ENCODE measurements at regions not wholly inside any gene's neighbourhood (a gene's known extent, or its start where the extent isn't known, plus 50 kb on each side); places are given as distances from the start of the nearest gene placed in this dataset.

DNA sequence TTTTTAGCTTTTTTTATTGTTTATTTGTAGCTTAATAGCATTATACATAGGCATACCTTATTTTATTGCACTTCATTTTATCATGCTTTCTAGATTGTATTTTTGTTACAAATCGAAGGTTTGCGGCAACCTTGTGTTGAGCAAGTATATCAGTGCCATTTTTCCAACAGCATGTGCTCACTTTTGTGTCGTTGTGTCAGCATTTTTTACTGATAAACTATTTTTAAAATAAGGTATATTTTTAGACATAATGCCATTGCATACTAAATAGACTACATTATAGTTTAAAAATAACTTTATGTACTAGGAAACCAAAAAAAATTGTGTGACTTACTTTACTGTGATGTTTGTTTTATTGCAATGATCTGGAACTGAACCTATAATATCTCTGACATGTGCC lies 56.2 kb upstream of the RESF1 start:
- Histone ChIP-seq H3K27me3 (replicated peaks in 1 of 4; ENCODE audit: control insufficient read depth in 3 of 4, extremely low read depth in 1 of 4, insufficient read depth in 3 of 4, low read length in 3 of 4) (no peaks in the 10 kb centered on the region), H3K9me3 (ENCODE audit: insufficient read depth in 2 of 2, low read depth in 1 of 2, low read length in 1 of 2) (peaks cover 15 to 17% of the 10 kb centered on the region in 2 experiments; a peak in 2 of 4 replicates), H3K9ac (replicated peaks in 1 of 4; ENCODE audit: extremely low read depth in 1 of 4, low read depth in 3 of 4, low read length in 3 of 4) (no peak overlapping the region), H3K4me2 (ENCODE audit: insufficient read depth in 1 of 2, low read depth in 2 of 2, low read length in 2 of 2) (no peak overlapping the region), H2BK120ac (replicated peaks; ENCODE audit: low read depth, low read length) (no peak overlapping the region), H3K14ac (ENCODE audit: insufficient read length) (no peak overlapping the region), H3K79me2 (ENCODE audit: control insufficient read depth in 1 of 2, insufficient read depth in 2 of 2, low read length in 2 of 2) (no peaks in the 10 kb centered on the region), H3K79me1 (ENCODE audit: low read depth, low read length) (no peaks in the 10 kb centered on the region), H2AFZ (ENCODE audit: low read length) (no peak overlapping the region), H3K36me3 (ENCODE audit: control insufficient read depth in 2 of 4, insufficient read depth in 4 of 4, low read length in 3 of 4) (no peaks in the 10 kb centered on the region; a peak in 1 of 8 replicates), H3K27ac (ENCODE audit: low read depth, low read length) (no peak overlapping the region), H4K20me1 (replicated peaks in 1 of 2; ENCODE audit: control insufficient read depth in 1 of 2, insufficient read depth in 2 of 2, low read length in 2 of 2) (no peaks in the 10 kb centered on the region), H3K4me1 (replicated peaks in 1 of 4; ENCODE audit: control insufficient read depth in 3 of 4, insufficient read depth in 4 of 4, low read length in 3 of 4) (peaks cover 0 to 2% (median 0%) of the 10 kb centered on the region in 4 experiments; a peak in 3 of 7 replicates), H4K91ac (replicated peaks; ENCODE audit: insufficient read length, low read length) (no peak overlapping the region), H3K4ac (replicated peaks; ENCODE audit: insufficient read length, low read depth, low read length) (no peak overlapping the region), H3K18ac (ENCODE audit: extremely low read depth, low read length) (no peak overlapping the region), H2AK5ac (ENCODE audit: low read depth, low read length) (no peak overlapping the region), H2BK20ac (ENCODE audit: low read length) (no peak overlapping the region), H4K8ac (ENCODE audit: extremely low read depth, insufficient read depth, low read length) (no peak overlapping the region), H2BK15ac (ENCODE audit: low read length) (no peak overlapping the region), H3K4me3 (ENCODE audit: extremely low read depth in 1 of 4, insufficient read depth in 2 of 4, low read depth in 3 of 4, low read length in 4 of 4) (no peak overlapping the region), H2BK5ac (ENCODE audit: low read depth, low read length) (no peak overlapping the region), H2BK12ac (ENCODE audit: low read depth, low read length) (no peak overlapping the region), H3K23me2 (ENCODE audit: low read depth, low read length) (no peaks in the 10 kb centered on the region), H3K23ac (ENCODE audit: insufficient read length) (no peak overlapping the region), H4K5ac (ENCODE audit: insufficient read length, low read depth, low read length) (no peak overlapping the region), H3K56ac (replicated peaks; ENCODE audit: insufficient read length, low read depth, low read length) (no peak overlapping the region)
- POLR2A ChIA-PET (ENCODE audit: partially characterized antibody): no interaction called here
- WGBS, 2 experiments (ENCODE audit: extremely low coverage in 1 of 2, insufficient coverage in 1 of 2, insufficient read length in 1 of 2, insufficient replicate concordance in 2 of 2, low coverage in 1 of 2, low lambda C conversion rate in 2 of 2, missing lambda C conversion rate in 1 of 2): 78% methylated on average over 3 of the region's 3 CpGs; no CpG with 5 or more reads in 1 of the 2 experiments
- TF ChIP-seq POLR2A (IDR thresholded peaks at IDR 0.05; ENCODE audit: control extremely low read depth in 1 of 2, low read depth in 2 of 2, low read length in 2 of 2) (no peak), HDAC2 (IDR thresholded peaks at IDR 0.05; ENCODE audit: borderline replicate concordance in 1 of 2, low read depth in 2 of 2, low read length in 2 of 2) (no peak), CTBP2 (IDR thresholded peaks at IDR 0.05; ENCODE audit: borderline replicate concordance, insufficient read depth, insufficient read length, low read length) (no peak), SIX5 (IDR thresholded peaks at IDR 0.05; ENCODE audit: low read depth, low read length) (no peak), TBP (IDR thresholded peaks at IDR 0.05; ENCODE audit: low read depth, low read length) (no peak), TAF1 (IDR thresholded peaks at IDR 0.05; ENCODE audit: low read depth, low read length) (no peak), EP300 (IDR thresholded peaks at IDR 0.05; ENCODE audit: borderline replicate concordance in 1 of 2, low read depth in 2 of 2, low read length in 2 of 2) (no peak), JUND (IDR thresholded peaks at IDR 0.05; ENCODE audit: low read length) (no peak), FOSL1 (IDR thresholded peaks at IDR 0.05; ENCODE audit: insufficient read depth, low read depth, low read length) (no peak)
- TF ChIP-seq, protein P1, sequence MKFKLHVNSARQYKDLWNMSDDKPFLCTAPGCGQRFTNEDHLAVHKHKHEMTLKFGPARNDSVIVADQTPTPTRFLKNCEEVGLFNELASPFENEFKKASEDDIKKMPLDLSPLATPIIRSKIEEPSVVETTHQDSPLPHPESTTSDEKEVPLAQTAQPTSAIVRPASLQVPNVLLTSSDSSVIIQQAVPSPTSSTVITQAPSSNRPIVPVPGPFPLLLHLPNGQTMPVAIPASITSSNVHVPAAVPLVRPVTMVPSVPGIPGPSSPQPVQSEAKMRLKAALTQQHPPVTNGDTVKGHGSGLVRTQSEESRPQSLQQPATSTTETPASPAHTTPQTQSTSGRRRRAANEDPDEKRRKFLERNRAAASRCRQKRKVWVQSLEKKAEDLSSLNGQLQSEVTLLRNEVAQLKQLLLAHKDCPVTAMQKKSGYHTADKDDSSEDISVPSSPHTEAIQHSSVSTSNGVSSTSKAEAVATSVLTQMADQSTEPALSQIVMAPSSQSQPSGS (IDR thresholded peaks at IDR 0.05; ENCODE audit: low read length): no peak
- TF ChIP-seq, protein P2, sequence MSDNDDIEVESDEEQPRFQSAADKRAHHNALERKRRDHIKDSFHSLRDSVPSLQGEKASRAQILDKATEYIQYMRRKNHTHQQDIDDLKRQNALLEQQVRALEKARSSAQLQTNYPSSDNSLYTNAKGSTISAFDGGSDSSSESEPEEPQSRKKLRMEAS (IDR thresholded peaks at IDR 0.05): no peak
- CTCF ChIA-PET (ENCODE audit: partially characterized antibody): no interaction called here
- DNase-seq (ENCODE audit: low read depth in 1 of 2, low spot score in 2 of 2) (no peak), FAIRE-seq (no peak)

Measured in H1 (cell line).